ENCODE measurements at regions not wholly inside any gene's neighbourhood (a gene's known extent, or its start where the extent isn't known, plus 50 kb on each side); places are given as distances from the start of the nearest gene placed in this dataset.

DNA sequence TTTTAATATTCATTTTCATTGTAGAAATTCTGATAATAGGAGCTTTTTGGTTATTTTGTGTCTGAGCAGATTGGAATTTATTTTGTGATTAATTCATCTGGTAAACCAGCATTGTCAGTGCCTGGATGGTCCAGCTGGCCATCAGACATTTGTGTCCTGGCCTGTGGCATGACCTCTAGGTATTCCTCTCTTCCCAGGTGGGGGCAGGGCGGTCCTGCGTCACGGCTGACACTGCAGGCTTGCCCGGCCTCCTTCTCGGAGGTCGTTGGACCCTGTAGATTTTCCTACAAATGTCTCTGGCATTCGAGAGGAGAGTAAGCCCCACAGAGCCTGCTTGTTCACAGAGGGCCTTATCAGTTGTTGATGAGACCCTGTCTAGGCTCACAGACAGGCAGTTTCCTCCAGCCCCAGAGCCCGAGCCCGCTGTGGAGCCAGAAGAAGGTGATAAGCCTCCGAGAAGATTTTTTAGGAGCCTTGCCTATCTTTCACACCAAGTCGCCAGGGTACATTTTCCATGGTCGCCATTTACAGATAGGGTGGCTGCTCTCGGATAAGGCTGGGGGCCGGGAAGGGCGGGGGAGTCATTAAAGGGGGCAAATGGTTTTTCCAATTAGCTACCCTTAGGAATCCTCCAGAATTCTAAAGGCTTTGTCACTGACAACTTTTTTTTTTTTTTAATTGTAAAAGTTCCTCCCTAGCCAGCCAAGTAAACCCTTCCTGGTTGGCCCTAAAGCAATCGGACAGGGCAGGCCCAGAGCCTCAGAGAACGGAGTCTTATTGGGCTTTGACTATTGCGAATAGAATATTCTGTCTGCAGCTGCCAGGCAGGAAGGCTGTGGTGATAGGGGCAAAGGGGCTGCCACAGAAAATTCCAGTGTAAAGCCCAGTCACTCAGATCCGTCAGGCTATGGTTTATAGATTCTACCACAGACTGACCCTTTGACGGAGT is 78.1 kb upstream of the TBX20 start:
- DNase-seq: no peak

DNA sequence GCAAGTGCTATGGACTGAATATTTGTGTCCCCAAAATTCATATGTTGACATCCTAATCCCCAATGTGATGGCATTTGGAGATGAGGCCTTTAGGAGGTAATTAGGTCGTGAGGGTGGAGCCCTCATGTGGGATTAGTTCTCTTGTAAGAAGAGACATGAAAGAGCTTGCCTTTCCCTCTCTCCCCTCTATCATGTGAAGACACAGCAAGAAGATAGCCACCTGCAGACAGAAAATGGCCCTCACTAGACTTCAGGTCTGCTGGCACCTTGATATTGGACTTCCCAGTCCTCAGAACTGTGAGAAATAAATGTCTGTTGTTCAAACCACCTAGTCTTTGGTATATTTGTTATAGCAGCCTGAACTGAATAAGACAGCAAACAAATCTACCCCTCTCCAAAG is 75.1 kb upstream of the TBX20 start:
- DNase-seq: no peak

DNA sequence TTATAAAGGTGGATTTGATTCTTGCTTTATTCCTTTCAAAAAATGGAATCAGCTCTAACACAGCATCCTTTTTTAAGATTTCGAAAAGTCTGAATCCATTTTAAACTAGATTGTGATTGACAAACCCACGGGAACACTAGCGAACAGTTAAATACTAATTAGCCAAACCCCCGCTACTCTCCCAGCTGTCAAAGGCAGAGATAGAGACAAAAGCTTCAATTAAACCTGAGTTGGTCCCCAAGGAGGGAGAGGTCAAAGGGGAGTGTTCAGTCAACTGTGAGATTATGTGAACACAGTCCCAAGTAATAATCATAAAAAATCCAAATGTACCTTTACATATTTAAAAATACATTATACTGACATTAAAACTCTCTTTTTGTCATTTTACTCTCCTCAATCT is 65.7 kb upstream of the TBX20 start:
- no peak for DNase-seq

DNA sequence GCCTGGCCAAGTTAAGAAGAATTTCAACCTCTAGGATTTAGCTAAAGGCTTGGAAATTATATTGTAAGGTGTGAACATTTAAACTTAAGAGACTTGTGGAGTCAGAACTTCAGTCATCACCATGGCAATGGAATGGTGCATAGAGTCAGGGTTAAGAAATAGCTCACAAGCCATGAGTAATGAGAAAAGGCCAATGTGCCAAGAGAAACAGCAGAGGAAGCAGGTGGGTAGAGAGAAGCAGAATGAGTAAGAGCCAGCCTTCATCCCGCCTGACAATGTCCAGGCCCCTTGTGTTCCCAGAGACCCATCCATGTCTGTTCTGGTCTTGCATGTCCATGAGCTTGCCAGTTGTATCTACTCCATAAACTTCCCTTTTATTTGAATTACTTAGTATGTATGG is 62.6 kb upstream of the TBX20 start:
- DNase-seq: no peak

DNA sequence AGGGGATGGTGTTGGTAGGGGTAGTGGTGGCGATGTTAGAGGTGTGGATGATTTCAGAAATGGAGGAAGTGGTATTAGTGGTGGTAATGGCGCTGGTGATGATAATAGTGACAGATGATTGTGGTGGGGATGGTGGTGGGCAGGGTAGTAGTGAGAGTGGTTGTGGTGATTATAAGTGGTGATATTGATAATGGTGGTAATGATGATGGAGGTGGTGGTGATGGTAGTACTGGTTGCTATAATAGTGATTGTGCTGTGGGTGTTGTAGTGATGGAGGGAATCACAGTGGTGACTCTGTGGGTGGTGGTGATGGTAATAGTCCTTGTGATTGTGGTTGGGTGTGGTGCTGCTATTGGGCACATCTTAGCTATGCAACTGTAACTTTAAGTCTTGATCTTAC is 61.6 kb upstream of the TBX20 start:
- no peak for DNase-seq

DNA sequence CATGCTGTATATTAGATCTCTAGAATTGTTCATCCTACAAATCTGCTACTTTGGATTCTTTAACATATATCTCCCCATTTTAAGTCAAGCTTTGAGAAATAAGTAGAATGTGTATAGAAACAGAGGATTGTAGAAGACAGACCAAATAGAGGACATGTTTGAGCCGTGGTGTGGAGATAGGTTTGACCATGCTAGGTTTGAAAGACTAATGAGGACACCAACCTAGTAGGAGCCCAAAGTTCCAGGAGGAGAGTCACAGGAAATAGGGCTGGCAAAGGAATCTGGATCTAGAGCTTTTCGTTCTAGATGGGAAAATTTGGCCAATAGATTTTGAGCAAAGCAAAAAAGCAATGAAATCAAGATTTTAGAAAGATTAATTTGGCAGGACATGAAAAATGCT is 60.5 kb upstream of the TBX20 start:
- DNase-seq: no peak

DNA sequence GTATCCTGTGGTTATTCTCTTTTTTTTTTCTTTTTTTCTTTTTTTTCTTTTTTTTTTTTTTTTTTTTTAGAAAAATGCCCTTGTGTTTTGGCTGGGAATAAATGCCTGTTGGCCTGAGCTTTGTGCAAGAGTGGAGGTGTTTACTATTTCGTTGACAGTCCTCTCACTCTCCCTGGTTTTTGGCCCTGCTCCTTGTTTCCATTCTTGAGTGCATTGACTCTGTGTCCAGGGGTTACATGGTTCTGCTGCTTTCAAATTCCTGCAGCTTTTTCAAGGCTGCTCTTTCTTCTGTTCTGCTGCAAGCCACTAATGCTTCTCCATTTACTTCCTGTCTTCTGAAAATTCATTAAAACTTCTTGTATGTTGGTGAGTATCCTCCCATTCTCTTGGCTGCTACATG is 59.7 kb upstream of the TBX20 start:
- DNase-seq: no peak
